ENCODE measurements at regions not wholly inside any gene's neighbourhood (a gene's known extent, or its start where the extent isn't known, plus 50 kb on each side); places are given as distances from the start of the nearest gene placed in this dataset.

GRCh38 chr10:90986870-90987269 lies 66.0 kb upstream of the ANKRD1 start:
- Histone ChIP-seq H3K4me2 (ENCODE audit: insufficient read depth, low read length) (no peak overlapping the region), H3K27ac (ENCODE audit: low read depth, low read length) (no peak overlapping the region), H3K4me3 (ENCODE audit: insufficient read depth, low read length) (no peak overlapping the region), H3K9me3 (ENCODE audit: low read depth, low read length) (no peaks in the 10 kb centered on the region), H2AFZ (ENCODE audit: low read length) (no peak overlapping the region), H4K20me1 (ENCODE audit: insufficient read depth, low read length) (no peaks in the 10 kb centered on the region), H3K4me1 (ENCODE audit: insufficient read depth, low read length) (no peaks in the 10 kb centered on the region), H3K79me2 (ENCODE audit: insufficient read depth, low read length) (no peaks in the 10 kb centered on the region), H3K36me3 (ENCODE audit: insufficient read depth, low read length) (no peaks in the 10 kb centered on the region), H3K27me3 (ENCODE audit: insufficient read depth, low read length) (no peaks in the 10 kb centered on the region)
- no peak for TF ChIP-seq CTCF (IDR thresholded peaks at IDR 0.05; ENCODE audit: extremely low read depth, low read depth, low read length)
- no peak for DNase-seq (ENCODE audit: insufficient read length, low spot score, missing footprints)

GRCh38 chr10:90987383-90987782 lies 66.5 kb upstream of the ANKRD1 start:
- no peak for TF ChIP-seq CTCF (IDR thresholded peaks at IDR 0.05; ENCODE audit: extremely low read depth, low read depth, low read length)
- H4K20me1 ChIP-seq (ENCODE audit: insufficient read depth, low read length): no peaks in the 10 kb centered on the region
- no peaks in the 10 kb centered on the region for H3K79me2 ChIP-seq (ENCODE audit: insufficient read depth, low read length)
- H3K9me3 ChIP-seq (ENCODE audit: low read depth, low read length): no peaks in the 10 kb centered on the region
- no peak overlapping the region for H2AFZ ChIP-seq (ENCODE audit: low read length)
- no peaks in the 10 kb centered on the region for H3K27me3 ChIP-seq (ENCODE audit: insufficient read depth, low read length)
- H3K4me1 ChIP-seq (ENCODE audit: insufficient read depth, low read length): no peaks in the 10 kb centered on the region
- no peak for DNase-seq (ENCODE audit: insufficient read length, low spot score, missing footprints)
- H3K27ac ChIP-seq (ENCODE audit: low read depth, low read length): no peak overlapping the region
- H3K4me2 ChIP-seq (ENCODE audit: insufficient read depth, low read length): no peak overlapping the region
- H3K36me3 ChIP-seq (ENCODE audit: insufficient read depth, low read length): no peaks in the 10 kb centered on the region
- no peak overlapping the region for H3K4me3 ChIP-seq (ENCODE audit: insufficient read depth, low read length)

- H2AFZ ChIP-seq (ENCODE audit: low read length): no peak overlapping the region
- no peaks in the 10 kb centered on the region for H3K79me2 ChIP-seq (ENCODE audit: insufficient read depth, low read length)
- peaks cover 3% of the 10 kb centered on the region for H3K4me1 ChIP-seq (ENCODE audit: insufficient read depth, low read length)
- H3K4me2 ChIP-seq (ENCODE audit: insufficient read depth, low read length): no peak overlapping the region
- DNase-seq (ENCODE audit: insufficient read length, low spot score, missing footprints): no peak
- no peaks in the 10 kb centered on the region for H3K27me3 ChIP-seq (ENCODE audit: insufficient read depth, low read length)
- no peak overlapping the region for H3K27ac ChIP-seq (ENCODE audit: low read depth, low read length)
- H4K20me1 ChIP-seq (ENCODE audit: insufficient read depth, low read length): no peaks in the 10 kb centered on the region
- no peak overlapping the region for H3K4me3 ChIP-seq (ENCODE audit: insufficient read depth, low read length)
- no peaks in the 10 kb centered on the region for H3K36me3 ChIP-seq (ENCODE audit: insufficient read depth, low read length)
- TF ChIP-seq CTCF (IDR thresholded peaks at IDR 0.05; ENCODE audit: extremely low read depth, low read depth, low read length): no peak
- no peaks in the 10 kb centered on the region for H3K9me3 ChIP-seq (ENCODE audit: low read depth, low read length)
Measured at GRCh38 chr10:90988024-90988423, 67.1 kb upstream of the ANKRD1 start.

GRCh38 chr10:90988802-90989201 lies 67.9 kb upstream of the ANKRD1 start:
- no peak overlapping the region for H2AFZ ChIP-seq (ENCODE audit: low read length)
- H3K4me2 ChIP-seq (ENCODE audit: insufficient read depth, low read length): no peak overlapping the region
- H3K9me3 ChIP-seq (ENCODE audit: low read depth, low read length): no peaks in the 10 kb centered on the region
- no peaks in the 10 kb centered on the region for H4K20me1 ChIP-seq (ENCODE audit: insufficient read depth, low read length)
- no peak for TF ChIP-seq CTCF (IDR thresholded peaks at IDR 0.05; ENCODE audit: extremely low read depth, low read depth, low read length)
- H3K27me3 ChIP-seq (ENCODE audit: insufficient read depth, low read length): no peaks in the 10 kb centered on the region
- no peak for DNase-seq (ENCODE audit: insufficient read length, low spot score, missing footprints)
- H3K4me1 ChIP-seq (ENCODE audit: insufficient read depth, low read length): peaks cover 6% of the 10 kb centered on the region
- H3K4me3 ChIP-seq (ENCODE audit: insufficient read depth, low read length): no peak overlapping the region
- no peaks in the 10 kb centered on the region for H3K36me3 ChIP-seq (ENCODE audit: insufficient read depth, low read length)
- no peak overlapping the region for H3K27ac ChIP-seq (ENCODE audit: low read depth, low read length)
- no peaks in the 10 kb centered on the region for H3K79me2 ChIP-seq (ENCODE audit: insufficient read depth, low read length)

Data from osteoblast (primary cell).